Hematopoietic multipotent progenitor cell treated with erythropoietin and hydrocortisone succinate and interleukin-3 and kit ligand, for 8 days (in vitro differentiated cells): ENCODE measurements at regions not wholly inside any gene's neighbourhood (a gene's known extent, or its start where the extent isn't known, plus 50 kb on each side); places are given as distances from the start of the nearest gene placed in this dataset.
"Not testable (repeated sequence)": the region's sequence is repeated elsewhere in the genome, so short reads cannot be mapped to it uniquely, and the experiment has no call there.

Source experiments
- DNase-seq: peaks from one replicate; pipeline ENCODE4 v3.0.0-alpha.2; 2015

- no peak for DNase-seq
Measured at GRCh38 chr14:41549821-41550607, 56.7 kb upstream of the LRFN5 start.

- DNase-seq, result no peak
Measured at GRCh38 chr14:41549282-41549681, 57.4 kb upstream of the LRFN5 start.

- DNase-seq, result no peak
Measured at GRCh38 chr14:41548666-41549065, 58.0 kb upstream of the LRFN5 start.

- no peak for DNase-seq
Measured at GRCh38 chr14:41541333-41541732, 65.3 kb upstream of the LRFN5 start.

GRCh38 chr14:41532255-41532654, 74.4 kb upstream of the LRFN5 start:
- no peak for DNase-seq

- DNase-seq, result no peak
Measured at GRCh38 chr14:41521891-41522290, 84.8 kb upstream of the LRFN5 start.

GRCh38 chr14:41518030-41518429, 88.6 kb upstream of the LRFN5 start:
- not testable (repeated sequence) for DNase-seq

- DNase-seq, result no peak
Measured at GRCh38 chr14:41506552-41506951, 100.1 kb upstream of the LRFN5 start.

- no peak for DNase-seq
Measured at GRCh38 chr14:41505491-41505890, 101.2 kb upstream of the LRFN5 start.

GRCh38 chr14:41498959-41499358, 107.7 kb upstream of the LRFN5 start:
- no peak for DNase-seq

- DNase-seq, result no peak
Measured at GRCh38 chr14:41490323-41490722, 116.4 kb upstream of the LRFN5 start.

- no peak for DNase-seq
Measured at GRCh38 chr14:41489315-41489972, 117.2 kb upstream of the LRFN5 start.

GRCh38 chr14:41488401-41488800, 118.3 kb upstream of the LRFN5 start:
- no peak for DNase-seq

GRCh38 chr14:41482861-41483260, 123.8 kb upstream of the LRFN5 start:
- DNase-seq, result no peak

- DNase-seq, result no peak
Measured at GRCh38 chr14:41476526-41476925, 130.2 kb upstream of the LRFN5 start.

- DNase-seq, result no peak
Measured at GRCh38 chr14:41461380-41461779, 145.3 kb upstream of the LRFN5 start.

GRCh38 chr14:41457393-41457792, 149.3 kb upstream of the LRFN5 start:
- no peak for DNase-seq

- no peak for DNase-seq
Measured at GRCh38 chr14:41449066-41449465, 157.6 kb upstream of the LRFN5 start.

- DNase-seq, result no peak
Measured at GRCh38 chr14:41446008-41446407, 160.7 kb upstream of the LRFN5 start.

GRCh38 chr14:41423503-41423902, 183.2 kb upstream of the LRFN5 start:
- DNase-seq, result no peak

- not testable (repeated sequence) for DNase-seq
Measured at GRCh38 chr14:41421308-41421707, 185.4 kb upstream of the LRFN5 start.

- no peak for DNase-seq
Measured at GRCh38 chr14:41419709-41420108, 187.0 kb upstream of the LRFN5 start.

GRCh38 chr14:41418851-41419250, 187.8 kb upstream of the LRFN5 start:
- DNase-seq, result no peak

- DNase-seq, result no peak
Measured at GRCh38 chr14:41409806-41410205, 196.9 kb upstream of the LRFN5 start.

- DNase-seq, result no peak
Measured at GRCh38 chr14:41404126-41404525, 202.6 kb upstream of the LRFN5 start.
